Heart right ventricle (tissue), 16 donors: ENCODE measurements at regions not wholly inside any gene's neighbourhood (a gene's known extent, or its start where the extent isn't known, plus 50 kb on each side); places are given as distances from the start of the nearest gene placed in this dataset.

ENCODE experiments used
- ATAC-seq, 8 donors: fragments of 200-7000 bp; cut with Tn5 transposase; one replicate each; pipeline ENCODE4 v1.9.1; 2020; ENCODE audit warnings: mild to moderate bottlenecking in 8 of 8, moderate library complexity in 8 of 8, moderate number of reproducible peaks in 1 of 8
- DNase-seq, 2 donors: peaks; one replicate each; pipeline ENCODE4 v3.0.0-alpha.2; 2020
- H3K27ac ChIP-seq, 10 donors: fragments of 200-600 bp; sonication (generic) in 2 of 10; one replicate each; pipeline versions ENCODE4 v1.5.0 to v1.8.0; 2020 to 2022; ENCODE audit warnings: mild to moderate bottlenecking in 3 of 10
- H3K27me3 ChIP-seq, 7 donors: fragments of 200-600 bp; one replicate each; pipeline ENCODE4 v1.8.0; 2021 to 2022; ENCODE audit warnings: mild to moderate bottlenecking in 2 of 7
- H3K36me3 ChIP-seq, 9 donors: fragments of 200-600 bp; sonication (generic) in 1 of 9; one replicate each; pipeline versions ENCODE4 v1.5.0 to v1.8.0; 2020 to 2022; ENCODE audit warnings: mild to moderate bottlenecking in 2 of 9
- H3K4me1 ChIP-seq, 9 donors: fragments of 200-600 bp; sonication (generic) in 1 of 9; one replicate each; pipeline versions ENCODE4 v1.5.0 to v1.8.0; 2020 to 2022; ENCODE audit warnings: mild to moderate bottlenecking in 4 of 9
- H3K4me3 ChIP-seq, 10 donors: fragments of 200-600 bp; sonication (generic) in 2 of 10; one replicate each; pipeline versions ENCODE4 v1.5.0 to v1.8.0; 2020 to 2022; ENCODE audit warnings: mild to moderate bottlenecking in 7 of 10, moderate library complexity in 2 of 10
- H3K9me3 ChIP-seq, 11 donors: fragments of 200-600 bp in 10 of 11; sonication (generic) in 2 of 11; one replicate each; pipeline versions ENCODE4 v1.5.0 to v1.8.0; 2013 to 2022; ENCODE audit warnings: mild to moderate bottlenecking in 2 of 11, control low read depth in 1 of 11, moderate library complexity in 1 of 11
- WGBS, 2 donors: extraction: QIAGEN DNeasy Blood & Tissue Kit; methylation state at CpG; one replicate each; pipeline ENCODE4 v1.1.7; 2013; ENCODE audit warnings: inconsistent platforms in 1 of 2; 5-methylcytosine and 5-hydroxymethylcytosine counted together
- intact Hi-C, 10 donors: fragments of 100-400 bp; cut with DNase I; formaldehyde crosslinking; loops; one replicate each; pipeline versions ENCODE4 v1.11.1 to v1.14.2; 2022
- TF ChIP-seq, protein P1 (sequence below), 9 donors: fragments of 200-600 bp; sonication (generic) in 2 of 9; IDR thresholded peaks; one replicate each; pipeline versions ENCODE4 v1.5.0 to v1.8.0; 2021 to 2022; ENCODE audit warnings: antibody characterized with exemption in 9 of 9, mild to moderate bottlenecking in 5 of 9, moderate library complexity in 1 of 9
- donor health status: Arrhythmogenic right ventricular cardiomyopathy.
- donor health status: ischemic (EF 13 %, LVEDD 7.1; RV severe dilation, severe dysfunction).
- donor health status: healthy with polysubstance abuse.
- donor health status: DM: no; HTN: yes; CAD: no.
- donor health status: DM: no; HTN: no; CAD: no.
- donor health status: ischemic (EF 25% LVEDD 6.9; RV normal size, moderate dysfunction).
- donor health status: ischemic (EF 25% LVEDD 5.7; RV mildly dilated, moderate dysfunction).
- donor health status: healthy.
- donor health status: DM: yes; HTN: yes; CAD: no.
- donor health status: Ischemic cardiomyopathy.
- donor health status: ischemic (EF 35%, LVEDD 5.7; RV mildly dilated, moderate dysfunction).
- donor health status: nonischemic (EF 11% LVEDD 7.7; RV severe dilation, severe dysfunction).
- donor health status: DM: yes; HTN: yes; CAD: no.
- donor health status: PGD.
- donor health status: ischemic (EF 29% LVEDD 5.4; RV normal size, mild dysfunction).
- donor health status: nonischemic (EF 23%, LVEDD 6.1; RV moderate dilation, normal function).

DNA sequence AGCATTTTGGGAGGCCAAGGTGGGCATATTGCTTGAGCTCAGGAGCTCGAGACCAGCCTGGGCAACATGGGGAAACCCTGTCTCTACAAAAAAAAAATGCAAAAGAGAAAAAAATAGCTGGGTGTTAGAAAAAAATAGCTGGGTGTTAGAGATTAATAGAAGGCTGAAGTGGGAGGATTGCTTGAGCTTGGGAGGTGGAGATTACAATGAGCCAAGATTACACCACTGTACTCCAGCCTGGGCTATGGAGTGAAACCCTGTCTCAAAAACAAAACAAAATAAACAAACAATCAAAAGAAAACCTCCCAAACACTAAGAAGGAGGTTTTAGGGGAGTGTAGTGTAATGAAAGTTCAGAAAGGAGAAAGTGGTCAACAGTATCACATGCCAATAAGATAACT is 202.1 kb downstream of the FLRT2 start:
- ATAC-seq = no peak
- WGBS, 2 donors = 76 to 85% methylated on average over 1 of the region's 1 CpG

DNA sequence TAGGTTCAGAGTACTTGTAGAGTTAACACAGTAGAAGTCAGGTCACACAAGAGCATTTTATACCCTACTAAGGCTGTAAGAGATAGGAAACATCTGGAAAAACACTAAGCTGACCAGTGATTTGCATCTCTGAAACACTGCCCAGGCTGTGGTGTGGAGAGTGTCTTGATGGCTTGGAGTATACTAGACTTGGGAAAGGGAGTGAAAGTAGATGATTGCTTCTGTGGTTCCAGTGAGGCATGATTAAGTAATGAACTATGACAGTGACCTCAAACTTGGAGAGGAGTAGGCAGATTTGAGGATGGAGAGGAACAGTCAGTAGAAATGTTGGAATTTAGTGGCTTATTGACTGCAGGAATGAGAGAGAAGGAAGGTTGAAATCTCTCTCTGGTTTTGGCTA is 201.2 kb downstream of the FLRT2 start:
- Histone ChIP-seq H3K4me3 (no peak overlapping the region), H3K27me3 (no peaks in the 10 kb centered on the region), H3K9me3 (no peaks in the 10 kb centered on the region), H3K27ac (peak overlapping the region in 1 of 10 donors; percentile 1), H3K4me1 (peaks cover 0 to 7% (median 0%) of the 10 kb centered on the region in 9 donors), H3K36me3 (no peaks in the 10 kb centered on the region)
- ATAC-seq (peak; percentile 58 to 94 (median 79)), DNase-seq (peak in 1 of 2 donors; percentile 48)
- intact Hi-C loops = no loop called here
- TF ChIP-seq, protein P1, sequence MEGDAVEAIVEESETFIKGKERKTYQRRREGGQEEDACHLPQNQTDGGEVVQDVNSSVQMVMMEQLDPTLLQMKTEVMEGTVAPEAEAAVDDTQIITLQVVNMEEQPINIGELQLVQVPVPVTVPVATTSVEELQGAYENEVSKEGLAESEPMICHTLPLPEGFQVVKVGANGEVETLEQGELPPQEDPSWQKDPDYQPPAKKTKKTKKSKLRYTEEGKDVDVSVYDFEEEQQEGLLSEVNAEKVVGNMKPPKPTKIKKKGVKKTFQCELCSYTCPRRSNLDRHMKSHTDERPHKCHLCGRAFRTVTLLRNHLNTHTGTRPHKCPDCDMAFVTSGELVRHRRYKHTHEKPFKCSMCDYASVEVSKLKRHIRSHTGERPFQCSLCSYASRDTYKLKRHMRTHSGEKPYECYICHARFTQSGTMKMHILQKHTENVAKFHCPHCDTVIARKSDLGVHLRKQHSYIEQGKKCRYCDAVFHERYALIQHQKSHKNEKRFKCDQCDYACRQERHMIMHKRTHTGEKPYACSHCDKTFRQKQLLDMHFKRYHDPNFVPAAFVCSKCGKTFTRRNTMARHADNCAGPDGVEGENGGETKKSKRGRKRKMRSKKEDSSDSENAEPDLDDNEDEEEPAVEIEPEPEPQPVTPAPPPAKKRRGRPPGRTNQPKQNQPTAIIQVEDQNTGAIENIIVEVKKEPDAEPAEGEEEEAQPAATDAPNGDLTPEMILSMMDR (IDR thresholded peaks at IDR 0.05) = no peak

More for the DNA sequence above, 202.1 kb downstream of the FLRT2 start:
- TF ChIP-seq, protein P1 (IDR thresholded peaks at IDR 0.05) = no peak
- H3K27me3 ChIP-seq = no peaks in the 10 kb centered on the region
- H3K27ac ChIP-seq = peak overlapping the region in 1 of 10 donors; percentile 44
- H3K4me1 ChIP-seq = peaks cover 0 to 7% (median 0%) of the 10 kb centered on the region in 9 donors
- no peaks in the 10 kb centered on the region for H3K9me3 ChIP-seq
- intact Hi-C loops = no loop called here
- no peak overlapping the region for H3K4me3 ChIP-seq
- no peaks in the 10 kb centered on the region for H3K36me3 ChIP-seq
- DNase-seq = no peak

GRCh38 chr14:85728476-85729065 is 198.6 kb downstream of the FLRT2 start:
- Histone ChIP-seq H3K4me3 (no peak overlapping the region), H3K36me3 (no peaks in the 10 kb centered on the region), H3K27ac (no peak overlapping the region), H3K9me3 (no peaks in the 10 kb centered on the region), H3K4me1 (peaks cover 0 to 7% (median 0%) of the 10 kb centered on the region in 9 donors), H3K27me3 (no peaks in the 10 kb centered on the region)
- intact Hi-C loops = no loop called here
- DNase-seq (no peak), ATAC-seq (no peak)
- 45 to 48% methylated on average over 3 of the region's 3 CpGs for WGBS, 2 donors
- TF ChIP-seq, protein P1 (IDR thresholded peaks at IDR 0.05) = no peak

DNA sequence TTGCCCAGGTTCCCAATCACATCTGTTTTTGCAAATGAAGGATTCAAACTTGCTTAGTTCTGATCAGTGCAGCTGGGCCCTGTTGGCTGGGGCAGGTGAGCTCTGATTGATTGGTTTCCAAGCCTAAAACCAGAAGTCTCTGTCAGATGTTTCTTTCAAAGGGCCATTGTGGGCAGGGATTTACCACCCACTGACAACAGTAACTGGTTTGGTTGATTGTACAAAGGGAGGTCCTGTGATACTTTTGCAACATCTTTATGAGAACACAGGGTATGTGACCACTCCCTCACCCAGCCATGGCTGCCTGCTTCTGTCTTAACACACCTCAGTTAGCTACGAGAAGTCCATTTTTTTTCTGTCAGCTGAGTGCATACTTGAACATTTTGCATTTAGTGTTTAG is 184.1 kb downstream of the FLRT2 start:
- DNase-seq = no peak
- no peak overlapping the region for H3K4me3 ChIP-seq
- no peak overlapping the region for H3K27ac ChIP-seq
- H3K27me3 ChIP-seq = no peaks in the 10 kb centered on the region
- intact Hi-C loops = no loop called here
- H3K4me1 ChIP-seq = no peaks in the 10 kb centered on the region
- H3K36me3 ChIP-seq = no peaks in the 10 kb centered on the region
- peaks cover 0 to 16% (median 4%) of the 10 kb centered on the region in 11 donors for H3K9me3 ChIP-seq
- no peak for ATAC-seq
- TF ChIP-seq, protein P1 (IDR thresholded peaks at IDR 0.05) = no peak
- 85 to 87% methylated on average over 1 of the region's 1 CpG for WGBS, 2 donors
